ENCODE measurements at regions not wholly inside any gene's neighbourhood (a gene's known extent, or its start where the extent isn't known, plus 50 kb on each side); places are given as distances from the start of the nearest gene placed in this dataset.

GRCh38 chr1:234842726-234843641 is 233.0 kb upstream of the IRF2BP2 start:
- TF ChIP-seq CTCF (IDR thresholded peaks at IDR 0.05; ENCODE audit: insufficient read depth, low read length) (no peak), SPI1 (IDR thresholded peaks at IDR 0.05; ENCODE audit: borderline replicate concordance, low read depth) (no peak), POLR2AphosphoS5 (IDR thresholded peaks at IDR 0.05; ENCODE audit: low read depth) (peak; percentile 16; the same call in 1 of the 2 replicates)

Measured in HL-60 (cell line).